NCI-H1930 (cell line): ENCODE measurements at regions not wholly inside any gene's neighbourhood (a gene's known extent, or its start where the extent isn't known, plus 50 kb on each side); places are given as distances from the start of the nearest gene placed in this dataset.
"Not testable (repeated sequence)": the region's sequence is repeated elsewhere in the genome, so short reads cannot be mapped to it uniquely, and the experiment has no call there.

ENCODE experiments used
- DNase-seq, 2 experiments: peaks; one replicate each; lab custom pipeline; 2025; lab: John Stamatoyannopoulos, UW

DNA sequence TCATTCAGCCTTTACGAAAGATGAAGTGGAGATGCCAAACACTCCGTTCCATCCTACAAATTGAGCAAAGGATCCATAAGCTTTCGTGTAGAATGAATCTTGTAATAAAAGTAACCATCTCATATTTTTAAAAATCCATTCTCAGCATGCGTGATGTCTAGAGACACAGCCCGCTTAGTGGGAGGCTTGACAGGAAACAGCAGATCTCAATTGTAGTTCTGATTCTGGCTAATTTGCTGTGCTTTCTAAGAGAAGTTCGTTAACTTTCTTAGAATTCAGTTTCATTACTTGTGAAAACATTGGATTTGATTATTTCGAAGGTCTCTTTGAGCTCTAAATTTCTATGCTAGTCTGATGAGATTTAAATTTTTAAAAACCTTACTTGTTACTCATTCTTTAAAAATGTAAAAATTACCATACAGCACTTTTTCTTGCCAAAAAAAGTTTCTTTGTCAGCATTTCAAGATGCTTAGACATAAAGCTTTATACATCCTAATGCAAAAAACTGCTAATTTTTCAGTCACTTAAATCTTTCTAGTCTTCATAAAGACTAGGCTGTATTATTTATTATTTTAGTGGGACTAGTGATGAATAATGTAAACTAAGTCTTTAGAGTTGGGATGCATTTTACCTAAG is 66.9 kb upstream of the NEIL3 start:
- no peak for DNase-seq

DNA sequence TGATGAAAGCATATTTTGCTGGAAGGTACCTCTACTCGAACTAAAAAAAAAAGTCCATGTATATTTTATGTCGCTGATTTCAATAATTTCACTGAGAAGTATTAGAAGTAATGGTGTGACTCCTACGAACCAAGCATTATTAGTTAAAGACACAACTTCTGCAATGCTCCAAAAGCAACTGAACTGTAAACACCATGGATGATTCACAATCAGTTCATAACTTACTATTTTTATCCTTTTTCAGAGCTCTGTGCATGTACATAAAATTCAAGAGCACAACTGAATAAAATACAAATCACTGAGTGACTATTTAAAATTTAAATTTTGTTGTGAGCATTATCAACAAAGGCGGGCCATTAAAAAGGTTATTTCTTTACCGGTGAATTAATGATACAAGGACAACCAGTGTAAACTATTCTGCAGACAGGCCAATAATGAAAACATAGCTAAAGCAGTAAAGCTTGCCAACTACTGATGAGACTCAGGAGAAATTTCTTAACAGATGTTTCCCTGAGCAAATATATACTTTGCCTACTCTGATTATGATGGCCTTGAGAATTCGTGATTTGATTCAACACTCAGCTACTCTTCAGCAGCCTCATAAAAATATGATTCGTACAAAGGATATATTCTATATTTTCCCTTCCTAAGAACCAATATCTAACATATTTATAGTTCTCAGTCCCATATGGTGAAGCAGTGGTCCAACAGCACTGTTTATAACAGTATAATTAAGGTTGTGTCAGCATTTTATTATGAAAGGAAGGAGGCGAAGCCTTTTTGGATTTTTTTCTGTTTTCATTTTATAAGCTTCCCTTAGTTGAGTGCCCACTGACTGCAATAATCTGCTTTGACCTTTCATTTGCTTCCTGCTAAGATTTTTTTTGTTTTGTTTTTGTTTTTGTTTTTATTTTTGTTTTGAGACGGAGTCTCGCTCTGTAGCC is 62.8 kb upstream of the NEIL3 start:
- DNase-seq, result no peak

DNA sequence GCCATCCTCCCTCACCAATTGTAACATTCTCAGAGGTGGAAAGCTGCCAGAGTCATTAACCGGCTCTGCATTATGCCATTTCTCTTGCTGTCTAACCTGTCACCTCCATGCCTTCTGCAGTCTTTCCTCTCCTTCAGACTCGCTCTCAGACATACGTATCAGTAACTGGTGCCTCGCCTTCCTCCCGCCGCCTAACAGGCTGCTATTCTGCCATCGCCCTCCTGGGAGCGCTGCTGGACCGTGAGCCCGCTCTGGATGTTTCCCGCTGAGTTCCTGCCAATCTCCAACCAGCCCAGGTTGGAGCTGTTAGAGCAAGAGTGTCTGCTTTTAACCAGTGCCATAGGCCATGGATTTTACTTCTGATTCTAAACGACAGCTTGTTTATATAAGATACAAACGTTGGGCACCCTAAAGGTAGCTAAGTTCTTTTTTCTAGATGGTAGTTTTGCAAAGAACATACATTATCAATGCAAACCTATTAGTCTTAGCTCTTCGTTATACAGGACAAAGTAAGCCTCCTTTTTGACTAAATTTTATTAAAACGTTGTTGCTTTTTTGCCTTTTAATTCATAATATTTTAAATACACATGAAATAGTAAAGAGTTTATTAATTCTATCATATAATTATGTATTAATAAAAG is 59.5 kb upstream of the NEIL3 start:
- DNase-seq, result no peak

DNA sequence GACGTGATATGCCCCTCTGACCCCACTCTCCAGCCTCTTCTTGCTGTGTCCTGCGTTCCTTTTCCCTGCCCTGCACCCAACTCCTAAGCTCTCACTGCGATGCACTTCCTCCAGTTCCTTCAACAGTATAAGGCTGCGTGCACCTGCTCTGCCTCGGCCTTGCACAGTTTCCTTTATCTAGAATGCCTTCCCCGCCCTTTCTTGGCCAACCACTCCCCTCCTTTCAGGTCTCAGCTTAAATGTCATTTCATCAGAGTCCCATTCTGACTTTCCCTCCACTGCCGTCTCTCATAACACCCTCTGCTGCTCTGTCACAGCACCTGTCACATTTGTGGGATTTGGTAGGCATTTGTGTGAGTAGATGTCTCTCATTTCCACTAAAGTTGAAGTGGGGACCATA is 58.4 kb upstream of the NEIL3 start:
- no peak for DNase-seq

- no peak for DNase-seq
Measured at GRCh38 chr4:177255359-177255758, 54.3 kb upstream of the NEIL3 start.

GRCh38 chr4:177256950-177257349 is 52.7 kb upstream of the NEIL3 start:
- no peak for DNase-seq

GRCh38 chr4:177259466-177259865 is 50.2 kb upstream of the NEIL3 start:
- DNase-seq, result not testable (repeated sequence)
